Keratinocyte (primary cell): ENCODE measurements at regions not wholly inside any gene's neighbourhood (a gene's known extent, or its start where the extent isn't known, plus 50 kb on each side); places are given as distances from the start of the nearest gene placed in this dataset.

Experiments
- CTCF ChIP-seq, 3 experiments: IDR thresholded peaks in 1 of 3; conservative IDR thresholded peaks in 1 of 3; optimal IDR thresholded peaks in 1 of 3; 2 replicates in 2 of 3; 3 replicates in 1 of 3; pipeline versions ENCODE3 to v1.5.1; 2011; ENCODE audit warnings: low read length in 3 of 3, mild to moderate bottlenecking in 3 of 3, moderate library complexity in 2 of 3, control low read depth in 1 of 3, inconsistent platforms in 1 of 3; ENCODE audit not compliant: insufficient read depth in 2 of 3; ENCODE audit errors: extremely low read depth in 1 of 3
- EZH2 ChIP-seq: IDR thresholded peaks from one replicate; pipeline ENCODE4 v1.6.1; 2012; ENCODE audit warnings: inconsistent platforms, mild to moderate bottlenecking, low read length, moderate library complexity

DNA sequence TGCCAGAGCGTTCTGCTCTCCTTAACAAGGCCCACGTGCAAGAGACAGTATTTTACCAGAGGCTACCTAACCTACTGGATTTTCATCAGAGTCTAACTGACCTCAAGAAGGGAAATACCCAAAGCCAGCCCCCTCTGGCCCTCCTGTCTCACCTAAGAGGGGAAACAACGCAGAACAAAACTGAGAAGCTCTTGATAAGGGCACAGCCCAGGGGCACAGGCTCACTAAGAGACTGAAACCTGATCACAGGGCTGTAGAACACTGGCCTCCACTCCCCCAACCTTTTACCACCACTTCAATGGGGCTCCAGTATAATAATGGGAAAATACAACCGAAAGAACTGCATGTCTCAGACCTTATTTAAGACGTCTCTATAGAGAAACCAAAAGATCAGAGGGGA, 449.5 kb upstream of the CAMK1G start:
- TF ChIP-seq CTCF (optimal IDR thresholded peaks at IDR 0.05 in 1 of 3, IDR thresholded peaks at IDR 0.05 in 1 of 3, conservative IDR thresholded peaks at IDR 0.05 in 1 of 3; ENCODE audit: extremely low read depth in 1 of 3, insufficient read depth in 2 of 3, low read length in 3 of 3), result no peak
- no peak for TF ChIP-seq EZH2
